ENCODE measurements at regions not wholly inside any gene's neighbourhood (a gene's known extent, or its start where the extent isn't known, plus 50 kb on each side); places are given as distances from the start of the nearest gene placed in this dataset.

DNA sequence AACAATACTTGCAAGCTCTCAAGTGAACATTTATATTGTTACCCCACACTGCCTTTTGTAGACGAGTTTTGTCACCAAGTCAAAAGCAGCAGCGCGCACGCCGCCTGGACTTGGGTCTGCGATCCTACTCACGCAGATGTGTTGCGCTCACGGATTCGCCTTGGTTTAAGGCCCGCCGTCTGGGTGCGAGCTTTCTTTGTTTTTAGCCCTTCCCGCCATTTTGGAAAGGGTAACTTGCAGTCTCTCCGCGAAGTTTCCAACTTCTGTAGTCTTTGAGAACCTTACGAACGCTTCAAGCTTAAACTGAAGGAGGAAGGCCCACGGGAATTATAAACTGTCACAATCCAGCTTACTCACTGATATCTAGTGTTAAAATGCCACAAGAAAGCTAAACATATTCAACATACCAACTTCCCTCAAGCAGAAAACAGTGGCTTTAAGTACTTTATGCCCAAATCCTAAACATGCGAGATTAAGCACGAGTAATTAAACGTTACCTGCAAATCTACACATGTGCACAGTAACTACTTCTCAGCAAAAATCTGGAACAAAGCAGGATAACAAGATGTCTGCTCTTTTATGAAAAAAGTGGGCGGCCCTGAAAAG, 80.4 kb upstream of the BTN3A2 start:
- TF ChIP-seq, protein P1, sequence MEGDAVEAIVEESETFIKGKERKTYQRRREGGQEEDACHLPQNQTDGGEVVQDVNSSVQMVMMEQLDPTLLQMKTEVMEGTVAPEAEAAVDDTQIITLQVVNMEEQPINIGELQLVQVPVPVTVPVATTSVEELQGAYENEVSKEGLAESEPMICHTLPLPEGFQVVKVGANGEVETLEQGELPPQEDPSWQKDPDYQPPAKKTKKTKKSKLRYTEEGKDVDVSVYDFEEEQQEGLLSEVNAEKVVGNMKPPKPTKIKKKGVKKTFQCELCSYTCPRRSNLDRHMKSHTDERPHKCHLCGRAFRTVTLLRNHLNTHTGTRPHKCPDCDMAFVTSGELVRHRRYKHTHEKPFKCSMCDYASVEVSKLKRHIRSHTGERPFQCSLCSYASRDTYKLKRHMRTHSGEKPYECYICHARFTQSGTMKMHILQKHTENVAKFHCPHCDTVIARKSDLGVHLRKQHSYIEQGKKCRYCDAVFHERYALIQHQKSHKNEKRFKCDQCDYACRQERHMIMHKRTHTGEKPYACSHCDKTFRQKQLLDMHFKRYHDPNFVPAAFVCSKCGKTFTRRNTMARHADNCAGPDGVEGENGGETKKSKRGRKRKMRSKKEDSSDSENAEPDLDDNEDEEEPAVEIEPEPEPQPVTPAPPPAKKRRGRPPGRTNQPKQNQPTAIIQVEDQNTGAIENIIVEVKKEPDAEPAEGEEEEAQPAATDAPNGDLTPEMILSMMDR (IDR thresholded peaks at IDR 0.05), result no peak
- TF ChIP-seq ZFX (IDR thresholded peaks at IDR 0.05; ENCODE audit: borderline replicate concordance), result no peak

Measured in 22Rv1 (cell line).